Suprapubic skin (tissue), 4 donors: ENCODE measurements at regions not wholly inside any gene's neighbourhood (a gene's known extent, or its start where the extent isn't known, plus 50 kb on each side); places are given as distances from the start of the nearest gene placed in this dataset.

ENCODE experiments used
- EP300 ChIP-seq: sonication (generic); formaldehyde crosslinking; IDR thresholded peaks from one replicate; pipeline ENCODE4 v1.6.1; 2017; ENCODE audit warnings: antibody characterized with exemption
- POLR2AphosphoS5 ChIP-seq, 3 donors: sonication (generic); formaldehyde crosslinking; IDR thresholded peaks; one replicate each; pipeline ENCODE4 v1.6.1; 2017; ENCODE audit warnings: antibody characterized with exemption in 3 of 3
- TF ChIP-seq, protein P1 (sequence below), 2 donors: fragments of 200-600 bp in 1 of 2; fragments of 450-650 bp in 1 of 2; sonication (generic) in 1 of 2; IDR thresholded peaks; one replicate each; pipeline ENCODE4 v1.5.1; 2016 to 2019; ENCODE audit warnings: antibody characterized with exemption in 2 of 2, mild to moderate bottlenecking in 1 of 2, moderate library complexity in 1 of 2

DNA sequence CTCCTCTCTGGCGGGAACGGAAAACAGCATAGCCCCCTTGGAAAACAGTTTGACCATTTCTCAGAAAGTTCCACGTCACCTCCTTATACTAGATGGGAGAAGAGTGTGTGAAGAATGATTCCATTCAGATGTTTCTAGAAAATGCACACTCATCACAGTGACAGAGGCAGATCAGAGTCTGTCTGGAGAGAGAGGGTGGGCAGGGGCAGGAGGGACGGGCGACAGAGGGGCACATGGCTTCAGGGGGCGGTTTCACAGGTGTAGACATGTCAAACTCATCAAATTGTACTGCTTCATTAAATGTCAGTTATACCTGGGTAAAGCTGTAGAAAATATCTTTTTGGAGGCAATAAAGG is 88.8 kb upstream of the TAF1B start:
- TF ChIP-seq, protein P1, sequence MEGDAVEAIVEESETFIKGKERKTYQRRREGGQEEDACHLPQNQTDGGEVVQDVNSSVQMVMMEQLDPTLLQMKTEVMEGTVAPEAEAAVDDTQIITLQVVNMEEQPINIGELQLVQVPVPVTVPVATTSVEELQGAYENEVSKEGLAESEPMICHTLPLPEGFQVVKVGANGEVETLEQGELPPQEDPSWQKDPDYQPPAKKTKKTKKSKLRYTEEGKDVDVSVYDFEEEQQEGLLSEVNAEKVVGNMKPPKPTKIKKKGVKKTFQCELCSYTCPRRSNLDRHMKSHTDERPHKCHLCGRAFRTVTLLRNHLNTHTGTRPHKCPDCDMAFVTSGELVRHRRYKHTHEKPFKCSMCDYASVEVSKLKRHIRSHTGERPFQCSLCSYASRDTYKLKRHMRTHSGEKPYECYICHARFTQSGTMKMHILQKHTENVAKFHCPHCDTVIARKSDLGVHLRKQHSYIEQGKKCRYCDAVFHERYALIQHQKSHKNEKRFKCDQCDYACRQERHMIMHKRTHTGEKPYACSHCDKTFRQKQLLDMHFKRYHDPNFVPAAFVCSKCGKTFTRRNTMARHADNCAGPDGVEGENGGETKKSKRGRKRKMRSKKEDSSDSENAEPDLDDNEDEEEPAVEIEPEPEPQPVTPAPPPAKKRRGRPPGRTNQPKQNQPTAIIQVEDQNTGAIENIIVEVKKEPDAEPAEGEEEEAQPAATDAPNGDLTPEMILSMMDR (IDR thresholded peaks at IDR 0.05) = no peak
- no peak for TF ChIP-seq POLR2AphosphoS5 (IDR thresholded peaks at IDR 0.05)
- no peak for TF ChIP-seq EP300
